GM21528 (cell line): ENCODE measurements at regions not wholly inside any gene's neighbourhood (a gene's known extent, or its start where the extent isn't known, plus 50 kb on each side); places are given as distances from the start of the nearest gene placed in this dataset.

Experiments used
- ATAC-seq: cut with Tn5 transposase; IDR thresholded peaks from one replicate; pipeline ENCODE4 v1.9.1; 2021; ENCODE audit warnings: mild to moderate bottlenecking, moderate library complexity; ENCODE audit not compliant: unreplicated experiment, low FRiP score

DNA sequence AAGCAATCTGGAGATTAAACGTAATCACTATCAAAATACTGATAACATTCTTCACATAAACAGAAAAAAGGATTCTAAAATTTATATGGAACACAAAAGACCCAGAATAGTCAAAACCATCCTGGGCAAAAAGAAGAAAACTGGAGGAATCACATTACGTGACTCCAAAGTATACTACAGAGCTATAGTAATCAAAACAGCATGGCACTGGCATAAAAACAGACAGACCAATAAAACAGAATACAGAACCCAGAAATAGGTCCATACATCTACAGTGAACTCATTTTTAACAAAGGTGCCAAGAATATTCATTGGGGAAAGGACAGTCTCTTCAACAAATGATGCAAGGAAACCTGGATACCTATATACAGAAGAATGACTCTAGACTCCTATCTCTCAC lies 621.9 kb upstream of the CCDC54 start:
- no peak for ATAC-seq

DNA sequence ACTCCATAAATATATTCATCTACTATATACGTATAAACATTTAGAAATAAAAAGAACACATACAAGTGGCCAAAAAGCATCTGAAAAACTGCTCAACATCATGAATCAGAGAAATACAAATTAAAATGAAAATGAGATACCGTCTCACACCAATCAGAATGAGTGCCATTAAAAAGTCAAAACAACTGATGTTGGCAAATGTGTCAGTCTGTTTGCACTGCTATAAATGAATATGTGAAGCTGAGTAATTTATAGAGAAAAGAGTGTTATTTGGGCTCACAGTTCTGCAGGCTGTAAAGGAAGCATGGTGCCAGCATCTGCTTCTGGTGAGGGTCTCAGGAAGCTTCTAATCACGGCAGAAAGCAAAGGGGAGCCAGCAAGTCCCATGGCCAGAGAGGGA lies 620.3 kb upstream of the CCDC54 start:
- ATAC-seq = no peak

DNA sequence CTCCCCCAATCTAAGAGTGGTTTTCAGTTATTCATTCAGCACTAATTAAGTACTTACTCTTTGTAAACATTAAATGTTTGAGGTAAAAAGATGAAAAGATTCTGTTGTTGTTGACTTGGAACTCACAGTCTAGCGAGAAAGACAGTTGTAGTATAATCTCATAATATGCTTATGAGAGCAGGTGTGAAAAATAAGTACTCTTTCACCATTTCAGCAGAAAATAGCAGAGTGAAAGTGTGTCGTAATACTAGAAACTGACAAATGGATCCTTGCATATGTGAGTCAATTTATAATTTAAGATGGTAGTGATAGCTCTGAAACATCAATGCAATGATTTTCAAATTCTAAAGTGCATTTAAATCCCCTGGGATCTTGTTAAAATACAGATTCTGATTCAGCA lies 618.8 kb upstream of the CCDC54 start:
- no peak for ATAC-seq

DNA sequence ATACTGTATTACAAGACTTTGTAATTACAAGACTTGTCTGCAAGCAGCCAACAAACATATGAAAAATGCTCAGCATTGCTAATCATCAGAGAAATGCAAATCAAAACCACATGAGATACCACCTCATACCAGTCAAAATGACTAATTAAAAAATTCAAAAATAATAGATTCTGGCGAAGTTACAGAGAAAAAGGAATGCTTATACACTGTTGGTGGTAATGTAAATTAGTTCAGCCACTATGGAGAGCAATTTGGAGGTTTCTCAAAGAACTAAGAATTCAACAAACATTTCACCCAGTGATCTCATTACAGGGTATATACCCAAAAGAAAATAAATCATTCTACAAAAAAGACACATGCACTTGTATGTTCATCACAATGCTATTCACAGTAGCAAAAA lies 617.5 kb upstream of the CCDC54 start:
- no peak for ATAC-seq

DNA sequence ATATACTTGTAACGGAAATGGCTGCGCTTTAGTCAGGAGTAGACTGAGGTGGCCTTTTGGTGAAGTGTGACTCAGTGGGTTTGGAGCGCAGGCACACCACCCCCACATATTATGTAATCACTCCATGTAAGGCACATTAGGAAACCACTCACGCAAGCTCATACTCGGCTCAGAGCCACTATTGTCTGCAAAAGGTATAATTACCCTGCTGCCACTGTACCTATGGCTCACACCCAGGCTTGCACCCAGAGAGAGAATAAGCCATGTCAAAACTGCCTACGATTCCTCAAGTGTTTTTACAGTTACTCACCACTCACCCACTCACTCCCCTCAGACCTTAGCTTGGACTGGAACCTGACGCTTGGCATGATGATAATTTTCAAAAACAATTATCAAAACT lies 611.9 kb upstream of the CCDC54 start:
- no peak for ATAC-seq

DNA sequence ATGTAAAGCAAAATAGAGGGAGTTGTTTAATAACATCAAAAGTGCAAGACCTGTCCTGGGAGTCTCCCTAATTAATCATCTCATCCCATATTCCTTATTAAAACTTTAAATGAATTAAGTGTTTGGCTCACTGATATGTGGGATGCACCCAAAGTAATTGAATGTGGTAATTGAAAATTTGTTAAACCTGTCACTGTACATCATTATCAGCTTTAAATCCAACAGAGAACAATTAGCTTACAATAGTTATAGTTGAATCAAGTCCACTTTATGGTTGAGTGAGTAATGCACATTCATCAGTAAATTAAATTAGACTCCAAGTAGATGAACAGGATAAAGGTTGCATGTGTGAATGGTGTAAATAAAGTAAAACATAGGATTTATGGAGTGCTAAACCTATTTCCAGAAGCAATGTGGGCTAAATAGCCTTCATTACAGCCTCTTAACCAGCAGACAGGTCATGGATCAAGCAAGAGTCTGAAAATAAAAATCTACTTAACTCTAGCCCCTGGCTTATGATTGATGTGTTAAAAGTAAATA lies 608.2 kb upstream of the CCDC54 start:
- no peak for ATAC-seq

DNA sequence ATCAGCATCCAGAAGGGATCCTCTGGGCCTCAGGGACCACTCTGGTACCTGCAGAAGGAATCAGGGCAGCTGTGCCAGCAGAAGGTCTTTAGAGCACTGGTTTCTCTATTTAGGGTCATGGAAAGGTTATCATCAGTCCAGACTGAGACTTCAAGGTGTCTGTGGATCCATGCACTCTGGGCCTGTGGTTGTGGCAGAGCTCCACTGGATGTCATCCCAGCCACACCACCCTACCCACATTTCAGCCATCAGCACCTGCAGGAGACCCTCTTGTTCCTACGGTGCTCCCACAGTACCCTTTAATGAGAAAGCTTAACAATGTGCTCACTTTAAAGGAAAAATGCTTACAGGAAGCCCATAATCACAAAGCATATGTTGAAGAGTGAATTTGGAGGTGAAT lies 603.4 kb upstream of the CCDC54 start:
- ATAC-seq = no peak

DNA sequence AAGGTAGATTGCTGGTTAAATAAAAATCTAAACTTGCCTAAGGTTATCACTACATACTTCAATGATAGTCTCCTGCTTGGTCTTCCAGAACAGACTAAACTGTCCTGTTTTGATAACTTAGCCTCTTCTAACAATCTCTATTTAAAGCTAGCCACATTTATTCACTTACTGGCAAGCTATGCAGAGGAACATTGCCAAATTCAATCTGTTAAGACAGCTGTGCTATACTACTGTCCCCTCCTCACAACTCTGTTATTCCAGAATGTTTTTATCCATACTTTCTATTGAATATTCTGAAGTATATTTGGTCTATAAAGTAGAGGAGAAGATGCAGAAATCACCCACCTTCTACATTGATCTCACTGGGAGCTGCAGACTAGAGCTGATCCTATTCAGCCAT lies 594.0 kb upstream of the CCDC54 start:
- ATAC-seq = no peak

DNA sequence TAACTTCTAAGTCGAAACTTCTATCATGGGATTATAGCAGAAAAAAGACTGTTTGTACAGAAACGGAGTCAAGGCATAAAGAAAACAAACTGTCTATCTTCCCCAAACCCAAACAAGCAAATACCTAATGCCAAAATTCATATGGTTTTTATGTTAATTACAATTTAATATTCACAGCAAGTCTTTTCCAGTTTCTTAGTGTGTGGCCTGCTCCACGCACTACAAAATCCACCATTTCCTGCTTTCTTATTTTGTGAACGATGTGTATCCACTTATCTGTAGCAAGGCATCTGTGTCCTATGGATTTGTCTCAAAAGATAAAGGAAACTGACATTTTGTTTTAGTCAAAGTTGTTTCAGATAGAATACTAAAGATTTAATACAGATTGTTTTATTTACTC lies 588.0 kb upstream of the CCDC54 start:
- no peak for ATAC-seq

DNA sequence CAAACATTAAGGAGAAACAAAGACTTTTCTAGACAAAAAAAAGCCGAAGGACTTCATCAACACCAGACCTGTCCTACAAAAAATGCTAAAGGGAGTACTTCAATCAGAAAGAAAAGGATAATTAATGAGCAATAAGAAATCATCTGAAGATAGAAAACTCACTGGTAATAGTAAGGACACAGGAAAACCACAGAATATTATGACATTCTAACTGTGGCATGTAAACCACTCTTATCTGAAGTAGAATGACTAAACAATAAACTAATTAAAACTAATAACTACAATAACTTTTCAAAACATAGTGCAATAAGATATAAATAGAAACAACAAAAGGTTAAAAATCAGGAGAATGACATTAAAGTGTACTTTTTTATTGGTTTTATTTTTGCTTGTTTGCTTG lies 584.5 kb upstream of the CCDC54 start:
- ATAC-seq = no peak

DNA sequence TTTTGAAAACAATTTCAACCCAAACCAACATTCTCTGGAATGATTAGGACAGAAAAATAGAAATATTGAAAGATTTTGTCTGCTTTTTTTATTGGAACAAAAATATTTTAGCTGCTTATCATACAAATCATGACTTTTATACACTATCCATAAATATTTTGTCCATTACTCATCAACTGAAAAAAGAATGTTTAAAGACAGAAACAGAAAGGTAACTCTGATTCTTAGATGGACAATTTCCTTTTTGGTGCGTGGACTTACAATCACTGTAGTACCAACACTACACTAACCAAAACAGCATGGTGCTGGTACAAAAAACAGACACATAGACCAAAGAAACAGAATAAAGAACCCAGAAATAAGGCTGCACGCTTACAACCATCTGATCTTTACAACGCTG lies 582.8 kb upstream of the CCDC54 start:
- ATAC-seq = no peak

DNA sequence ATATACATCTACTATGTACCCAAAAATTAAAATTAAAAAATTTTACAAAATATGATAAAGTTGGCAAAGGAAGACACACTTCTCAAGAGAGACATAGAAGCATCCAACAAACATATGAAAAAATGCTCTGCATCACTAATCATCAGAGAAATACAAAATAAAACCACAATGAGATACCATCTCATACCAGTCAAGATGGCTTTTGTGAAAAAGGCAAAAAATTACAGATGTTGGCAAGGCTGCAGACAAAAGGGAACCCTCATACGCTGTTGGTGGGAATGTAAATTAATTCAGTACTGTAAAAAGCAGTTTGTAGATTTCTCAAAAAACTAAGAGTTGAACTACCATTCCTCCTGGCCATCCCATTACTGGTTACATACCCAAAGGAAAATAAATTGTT lies 581.7 kb upstream of the CCDC54 start:
- no peak for ATAC-seq

DNA sequence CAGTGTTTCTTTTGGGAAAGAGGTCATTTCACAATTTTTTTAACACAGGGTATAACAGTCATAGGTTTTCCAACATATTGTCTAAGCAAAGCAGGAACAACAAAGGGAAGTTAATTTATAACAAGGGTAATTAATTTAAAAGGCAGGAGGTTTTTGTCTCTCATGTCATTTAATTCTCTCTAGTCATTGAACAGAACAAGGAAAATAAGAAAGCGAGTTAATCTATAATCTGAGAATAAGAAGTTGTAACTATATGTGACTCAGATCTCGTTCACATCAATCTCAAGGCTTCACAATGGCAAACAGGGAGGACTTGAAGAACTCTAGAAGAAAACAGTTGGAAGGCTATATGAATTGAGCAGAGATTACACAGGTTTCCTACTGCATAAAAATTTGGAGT lies 579.8 kb upstream of the CCDC54 start:
- ATAC-seq = no peak

DNA sequence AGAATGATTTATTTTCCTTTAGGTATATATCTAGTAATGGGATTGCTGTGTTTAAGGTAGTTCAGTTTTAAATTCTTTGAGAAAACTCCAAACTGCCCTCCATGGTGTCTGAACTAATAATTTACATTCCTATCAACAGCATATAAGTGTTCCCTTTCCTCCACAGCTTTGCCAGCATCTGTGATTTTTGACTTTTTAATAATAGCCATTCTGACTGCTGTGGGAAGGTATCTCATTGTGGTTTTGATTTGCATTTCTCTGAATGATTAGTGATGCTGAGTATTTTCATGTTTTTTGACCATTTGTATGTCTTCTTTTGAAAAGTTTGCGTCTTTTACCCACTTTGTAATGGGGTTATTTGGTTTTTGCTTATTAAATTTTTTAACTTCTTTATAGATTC lies 571.6 kb upstream of the CCDC54 start:
- no peak for ATAC-seq

DNA sequence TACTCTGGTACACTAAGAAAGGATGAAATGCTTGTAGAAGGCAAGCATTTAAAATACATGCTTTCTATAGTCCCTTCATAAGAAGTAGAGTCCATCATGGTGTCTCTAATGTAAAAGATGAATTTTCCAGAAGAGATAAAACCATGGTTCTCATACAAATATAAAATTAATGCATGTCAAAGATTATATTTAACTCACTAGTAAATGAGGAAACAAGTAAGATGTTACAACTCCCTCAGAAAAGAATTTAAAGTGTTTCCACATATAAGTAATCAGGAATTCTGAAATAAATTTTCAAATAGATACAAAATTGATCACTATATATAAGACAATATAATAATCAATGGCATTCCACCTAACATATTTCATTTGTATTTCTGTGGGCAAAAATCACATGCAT lies 570.3 kb upstream of the CCDC54 start:
- no peak for ATAC-seq

DNA sequence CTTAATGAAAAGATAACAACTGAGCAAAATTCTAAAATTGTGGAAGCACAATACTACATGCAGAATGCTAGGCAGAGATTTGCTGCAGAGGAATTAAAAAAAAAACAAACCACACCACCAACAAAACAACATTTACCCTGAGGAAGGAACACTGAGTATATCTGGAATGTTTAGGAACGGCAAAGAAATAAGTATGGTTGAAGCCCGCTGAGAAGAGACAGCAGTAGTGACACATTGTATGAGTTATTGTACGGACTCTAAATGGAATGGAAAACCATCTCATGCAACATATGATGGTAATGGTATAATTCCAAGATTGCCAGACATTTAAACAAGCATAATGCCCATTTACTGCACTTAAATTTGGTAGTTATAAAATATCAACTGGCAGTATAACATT lies 568.2 kb upstream of the CCDC54 start:
- ATAC-seq = no peak

DNA sequence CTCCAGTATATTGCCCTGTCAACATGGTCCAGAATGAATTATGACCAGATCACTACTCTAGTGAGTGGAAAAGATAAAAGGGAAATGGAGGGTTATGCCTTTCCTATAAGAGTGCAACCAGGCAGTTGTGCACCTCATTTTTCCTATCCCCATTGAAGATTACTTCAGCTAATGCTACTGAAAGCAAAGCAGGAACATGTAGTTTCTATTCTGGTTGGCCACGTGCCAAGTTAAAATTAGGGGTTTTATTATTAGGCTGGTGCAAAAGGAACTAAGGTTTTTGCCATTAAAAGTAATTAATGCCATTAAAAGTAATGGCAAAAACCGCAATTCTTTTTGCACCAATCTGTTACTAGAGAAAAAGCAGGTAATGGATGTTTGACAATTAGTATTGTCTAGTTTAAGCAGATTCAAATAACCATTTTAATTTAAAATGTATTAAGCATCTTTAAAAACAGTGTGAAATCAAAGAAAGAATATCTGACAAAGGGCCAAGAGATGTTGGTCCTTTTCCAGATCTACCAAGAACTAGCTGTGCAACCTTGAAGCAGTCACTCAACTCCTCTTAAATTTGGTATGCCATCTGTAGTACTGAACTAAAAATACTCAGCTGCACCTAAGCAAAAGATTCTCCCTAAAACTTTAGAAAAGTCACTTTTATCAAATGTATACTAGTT lies 567.5 kb upstream of the CCDC54 start:
- ATAC-seq = no peak

DNA sequence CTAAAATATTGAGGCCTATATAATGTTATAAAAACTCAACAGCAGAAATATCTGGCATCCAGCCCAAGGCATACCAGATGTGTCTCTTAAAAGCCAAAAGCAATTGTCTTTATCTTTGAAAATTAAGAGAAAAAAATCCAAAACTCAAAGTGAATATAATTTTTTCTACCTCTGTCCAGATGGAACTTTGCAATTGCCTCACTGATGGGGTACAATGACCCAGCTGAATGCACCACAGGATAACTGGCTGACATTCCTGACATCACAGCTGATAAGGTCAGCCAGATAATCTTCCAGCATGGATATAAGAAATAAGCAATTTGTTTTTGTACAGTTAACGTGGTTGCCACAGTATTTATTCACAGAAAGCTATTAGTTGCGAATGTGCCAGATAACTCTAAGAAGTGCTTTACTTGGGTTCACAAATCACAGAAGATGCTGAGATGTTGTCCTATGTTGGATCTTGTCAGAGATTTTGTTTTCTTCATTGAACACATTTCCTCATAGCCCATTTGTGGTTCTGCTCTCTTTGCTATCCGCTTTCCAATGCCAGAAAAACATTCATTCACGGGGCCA lies 566.9 kb upstream of the CCDC54 start:
- no peak for ATAC-seq

DNA sequence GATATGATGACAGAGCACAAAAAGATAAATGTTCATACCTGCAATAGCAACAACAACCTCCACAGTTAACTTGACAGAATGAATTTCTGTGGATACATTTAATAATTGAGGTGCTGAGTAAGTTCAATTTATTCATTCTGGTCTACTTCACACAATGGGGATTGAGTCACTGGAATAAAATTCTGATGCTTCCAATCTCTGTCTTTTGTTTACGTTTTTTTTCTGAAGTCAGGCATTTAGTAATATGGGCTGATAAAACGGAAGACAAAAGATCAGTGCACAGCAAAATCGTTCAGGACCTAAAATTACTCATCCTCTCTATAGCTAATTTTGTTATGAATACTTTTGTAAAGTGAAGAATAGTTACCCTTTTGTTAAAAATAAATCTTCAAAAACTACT lies 565.9 kb upstream of the CCDC54 start:
- ATAC-seq = no peak

DNA sequence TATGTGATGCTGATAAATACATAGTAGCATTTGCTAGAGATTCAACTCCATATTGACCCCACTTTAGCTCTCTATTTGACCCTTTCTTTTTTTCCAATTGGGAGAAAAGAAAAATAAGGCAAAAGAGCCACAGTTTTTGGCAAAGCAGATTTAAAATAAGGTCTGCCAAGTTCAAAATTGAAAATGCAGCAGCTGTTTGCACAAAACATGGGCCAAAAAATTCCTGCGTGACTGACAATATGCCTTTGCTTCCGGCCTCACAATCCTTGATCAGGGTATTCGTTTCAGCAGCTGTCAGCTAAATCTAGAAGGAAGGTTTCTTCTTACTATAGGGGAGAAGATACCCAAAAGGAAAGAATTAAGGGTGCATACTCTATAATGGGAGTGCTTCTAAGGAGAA lies 563.5 kb upstream of the CCDC54 start:
- ATAC-seq = no peak

DNA sequence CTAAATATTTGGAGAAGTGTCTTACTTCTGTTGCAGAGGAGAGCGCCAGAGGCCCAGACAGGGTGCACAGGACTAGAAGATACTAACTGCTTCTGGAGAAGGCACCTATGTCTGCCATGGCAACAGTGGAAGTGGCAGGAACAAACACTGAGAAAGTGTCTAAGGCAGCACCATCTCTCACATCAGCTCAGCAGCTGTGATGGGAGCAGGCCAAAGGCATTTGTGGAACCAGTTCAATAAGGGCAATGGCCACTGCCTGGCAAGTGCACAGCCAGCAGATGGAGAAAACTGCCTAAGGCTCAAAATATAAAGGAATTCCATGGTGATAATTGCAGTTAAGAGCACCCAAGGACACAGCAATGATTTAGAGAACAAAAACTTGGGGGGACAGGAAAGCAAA lies 563.0 kb upstream of the CCDC54 start:
- no peak for ATAC-seq

DNA sequence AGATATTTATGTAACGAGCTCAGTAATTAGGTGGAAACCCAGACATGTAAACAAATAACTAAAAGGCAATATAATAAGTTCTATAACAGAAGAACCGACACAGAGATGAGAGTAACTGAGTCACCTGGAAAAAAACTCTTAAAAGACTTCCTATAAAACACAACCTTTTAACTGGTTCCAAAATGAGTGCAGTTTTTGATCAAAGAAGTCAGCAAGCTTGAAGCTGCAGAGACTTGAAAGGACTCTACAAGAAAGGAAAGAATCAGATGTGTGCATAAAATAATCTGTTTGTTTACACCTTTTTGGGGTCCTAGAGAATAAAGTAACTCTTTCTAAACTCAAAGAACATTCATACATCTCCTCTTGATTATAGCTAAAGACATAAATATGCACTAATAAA lies 560.4 kb upstream of the CCDC54 start:
- no peak for ATAC-seq

DNA sequence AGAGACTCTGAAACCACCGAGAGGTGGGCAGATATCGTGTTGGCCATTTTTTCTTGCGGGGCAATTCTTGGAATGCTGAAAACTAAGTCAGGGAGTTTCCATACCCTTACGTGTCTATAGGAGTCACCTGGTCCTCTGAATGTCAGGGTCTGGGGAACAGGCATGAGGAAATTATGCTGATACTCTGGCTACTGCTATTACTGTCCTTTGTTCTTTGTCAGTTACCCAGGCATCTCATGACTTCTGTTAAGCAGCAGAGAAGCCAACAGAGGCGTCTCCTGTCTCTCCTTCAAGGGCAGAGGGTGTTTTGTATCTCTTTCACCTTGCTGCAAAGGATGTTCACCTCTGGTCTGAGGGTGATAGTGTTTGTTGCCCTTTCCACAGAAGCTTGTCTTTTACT lies 559.5 kb upstream of the CCDC54 start:
- ATAC-seq = no peak
